ENCODE measurements at regions not wholly inside any gene's neighbourhood (a gene's known extent, or its start where the extent isn't known, plus 50 kb on each side); places are given as distances from the start of the nearest gene placed in this dataset.

GRCh38 chr9:106531491-106531890 is 331.5 kb upstream of the ZNF462 start:
- no peak for TF ChIP-seq POLR2A (IDR thresholded peaks at IDR 0.05; ENCODE audit: low read length)
- no peak for TF ChIP-seq GATA1 (IDR thresholded peaks at IDR 0.05; ENCODE audit: low read depth, low read length)
